Ishikawa (cell line): ENCODE measurements at regions not wholly inside any gene's neighbourhood (a gene's known extent, or its start where the extent isn't known, plus 50 kb on each side); places are given as distances from the start of the nearest gene placed in this dataset.

Experiments used
- CEBPB ChIP-seq: IDR thresholded peaks from 2 replicates; pipeline ENCODE4 v1.6.1; 2012
- CREB1 ChIP-seq: IDR thresholded peaks from 2 replicates; pipeline ENCODE4 v1.6.1; 2012; ENCODE audit warnings: low read depth
- EP300 ChIP-seq: IDR thresholded peaks from 2 replicates; pipeline ENCODE4 v1.6.1; 2012; ENCODE audit warnings: borderline replicate concordance
- RAD21 ChIP-seq: IDR thresholded peaks from 2 replicates; pipeline ENCODE4 v1.6.1; 2012; ENCODE audit warnings: low read depth
- TAF1 ChIP-seq: IDR thresholded peaks from 2 replicates; pipeline ENCODE4 v1.6.1; 2012; ENCODE audit warnings: low read depth, mild to moderate bottlenecking
- USF1 ChIP-seq: IDR thresholded peaks from 2 replicates; pipeline ENCODE4 v1.6.1; 2012
- YY1 ChIP-seq: IDR thresholded peaks from 2 replicates; pipeline ENCODE4 v1.6.1; 2012; ENCODE audit warnings: low read depth
- ZBTB7A ChIP-seq: IDR thresholded peaks from 2 replicates; pipeline ENCODE4 v1.6.1; 2012; ENCODE audit warnings: low read depth
- TF ChIP-seq, protein P1 (sequence below): IDR thresholded peaks from 2 replicates; pipeline ENCODE4 v1.6.1; 2012
- TF ChIP-seq, protein P2 (sequence below): IDR thresholded peaks from 2 replicates; pipeline ENCODE4 v1.6.1; 2012; ENCODE audit warnings: low read depth, mild to moderate bottlenecking

GRCh38 chr20:57835074-57835452 lies 125.2 kb upstream of the PMEPA1 start:
- no peak for TF ChIP-seq RAD21
- TF ChIP-seq USF1 = no peak
- no peak for TF ChIP-seq ZBTB7A
- no peak for TF ChIP-seq TAF1
- TF ChIP-seq EP300 = no peak
- TF ChIP-seq, protein P1, sequence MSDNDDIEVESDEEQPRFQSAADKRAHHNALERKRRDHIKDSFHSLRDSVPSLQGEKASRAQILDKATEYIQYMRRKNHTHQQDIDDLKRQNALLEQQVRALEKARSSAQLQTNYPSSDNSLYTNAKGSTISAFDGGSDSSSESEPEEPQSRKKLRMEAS = no peak
- TF ChIP-seq, protein P2, sequence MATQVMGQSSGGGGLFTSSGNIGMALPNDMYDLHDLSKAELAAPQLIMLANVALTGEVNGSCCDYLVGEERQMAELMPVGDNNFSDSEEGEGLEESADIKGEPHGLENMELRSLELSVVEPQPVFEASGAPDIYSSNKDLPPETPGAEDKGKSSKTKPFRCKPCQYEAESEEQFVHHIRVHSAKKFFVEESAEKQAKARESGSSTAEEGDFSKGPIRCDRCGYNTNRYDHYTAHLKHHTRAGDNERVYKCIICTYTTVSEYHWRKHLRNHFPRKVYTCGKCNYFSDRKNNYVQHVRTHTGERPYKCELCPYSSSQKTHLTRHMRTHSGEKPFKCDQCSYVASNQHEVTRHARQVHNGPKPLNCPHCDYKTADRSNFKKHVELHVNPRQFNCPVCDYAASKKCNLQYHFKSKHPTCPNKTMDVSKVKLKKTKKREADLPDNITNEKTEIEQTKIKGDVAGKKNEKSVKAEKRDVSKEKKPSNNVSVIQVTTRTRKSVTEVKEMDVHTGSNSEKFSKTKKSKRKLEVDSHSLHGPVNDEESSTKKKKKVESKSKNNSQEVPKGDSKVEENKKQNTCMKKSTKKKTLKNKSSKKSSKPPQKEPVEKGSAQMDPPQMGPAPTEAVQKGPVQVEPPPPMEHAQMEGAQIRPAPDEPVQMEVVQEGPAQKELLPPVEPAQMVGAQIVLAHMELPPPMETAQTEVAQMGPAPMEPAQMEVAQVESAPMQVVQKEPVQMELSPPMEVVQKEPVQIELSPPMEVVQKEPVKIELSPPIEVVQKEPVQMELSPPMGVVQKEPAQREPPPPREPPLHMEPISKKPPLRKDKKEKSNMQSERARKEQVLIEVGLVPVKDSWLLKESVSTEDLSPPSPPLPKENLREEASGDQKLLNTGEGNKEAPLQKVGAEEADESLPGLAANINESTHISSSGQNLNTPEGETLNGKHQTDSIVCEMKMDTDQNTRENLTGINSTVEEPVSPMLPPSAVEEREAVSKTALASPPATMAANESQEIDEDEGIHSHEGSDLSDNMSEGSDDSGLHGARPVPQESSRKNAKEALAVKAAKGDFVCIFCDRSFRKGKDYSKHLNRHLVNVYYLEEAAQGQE = no peak
- TF ChIP-seq CEBPB = no peak
- no peak for TF ChIP-seq YY1
- TF ChIP-seq CREB1 = no peak
